ENCODE measurements at regions not wholly inside any gene's neighbourhood (a gene's known extent, or its start where the extent isn't known, plus 50 kb on each side); places are given as distances from the start of the nearest gene placed in this dataset.

- intact Hi-C loops (cut with DNase I; ENCODE audit: low total_unique reads), result no loop called here
- no peak for DNase-seq (ENCODE audit: low spot score in 2 of 2)
- TF ChIP-seq CTCF (IDR thresholded peaks at IDR 0.05) (no peak), POLR2A (IDR thresholded peaks at IDR 0.05) (no peak)
- WGBS, 2 donors, result 54 to 59% methylated on average over 4 of the region's 4 CpGs
- H3K4me3 ChIP-seq (ENCODE audit: low read depth, poor library complexity, severe bottlenecking), result no peak overlapping the region
Observed at GRCh38 chr18:28541934-28542333, 365.0 kb upstream of the CDH2 start.

GRCh38 chr18:28541276-28541930, 364.5 kb upstream of the CDH2 start:
- WGBS, 2 donors, result 37 to 42% methylated on average over 3 of the region's 3 CpGs
- no peak overlapping the region for H3K4me3 ChIP-seq (ENCODE audit: low read depth, poor library complexity, severe bottlenecking)
- DNase-seq (ENCODE audit: low spot score in 2 of 2), result no peak
- TF ChIP-seq CTCF (IDR thresholded peaks at IDR 0.05) (no peak), POLR2A (IDR thresholded peaks at IDR 0.05) (no peak)
- intact Hi-C loops (cut with DNase I; ENCODE audit: low total_unique reads), result no loop called here

- TF ChIP-seq CTCF (IDR thresholded peaks at IDR 0.05), result no peak
- no peak for TF ChIP-seq POLR2A (IDR thresholded peaks at IDR 0.05)
- 78 to 83% methylated on average over 1 of the region's 1 CpG for WGBS, 2 donors
- no peak overlapping the region for H3K4me3 ChIP-seq (ENCODE audit: low read depth, poor library complexity, severe bottlenecking)
- DNase-seq (ENCODE audit: low spot score in 2 of 2), result no peak
- intact Hi-C loops (cut with DNase I; ENCODE audit: low total_unique reads), result no loop called here
Observed at GRCh38 chr18:28529644-28530043, 352.7 kb upstream of the CDH2 start.

GRCh38 chr18:28526196-28526595, 349.3 kb upstream of the CDH2 start:
- intact Hi-C loops (cut with DNase I; ENCODE audit: low total_unique reads), result no loop called here

GRCh38 chr18:28523758-28524475, 347.0 kb upstream of the CDH2 start:
- intact Hi-C loops (cut with DNase I; ENCODE audit: low total_unique reads), result no loop called here
- no peak for DNase-seq (ENCODE audit: low spot score in 2 of 2)
- no peak for TF ChIP-seq CTCF (IDR thresholded peaks at IDR 0.05)
- no peak for TF ChIP-seq POLR2A (IDR thresholded peaks at IDR 0.05)

More at GRCh38 chr18:28526196-28526595, 349.3 kb upstream of the CDH2 start:
- TF ChIP-seq POLR2A (IDR thresholded peaks at IDR 0.05), result no peak
- no peak for TF ChIP-seq CTCF (IDR thresholded peaks at IDR 0.05)
- DNase-seq (ENCODE audit: low spot score in 2 of 2), result no peak
- WGBS, 2 donors, result 85 to 93% methylated on average over 1 of the region's 1 CpG
- no peak overlapping the region for H3K4me3 ChIP-seq (ENCODE audit: low read depth, poor library complexity, severe bottlenecking)

More at GRCh38 chr18:28523758-28524475, 347.0 kb upstream of the CDH2 start:
- 83 to 86% methylated on average over 10 of the region's 10 CpGs for WGBS, 2 donors
- no peak overlapping the region for H3K4me3 ChIP-seq (ENCODE audit: low read depth, poor library complexity, severe bottlenecking)

Data from lower leg skin (tissue), 4 donors.